Stimulated activated CD4-positive, alpha-beta T cell treated with anti-CD3 and anti-CD28 coated beads, Interleukin-4, amount 100 ng/mL, for 48 hours (primary cell): ENCODE measurements at regions not wholly inside any gene's neighbourhood (a gene's known extent, or its start where the extent isn't known, plus 50 kb on each side); places are given as distances from the start of the nearest gene placed in this dataset.

ENCODE experiments used
- DNase-seq, 2 donors: peaks; one replicate each; pipeline ENCODE4 v3.0.0-alpha.2; 2020; ENCODE audit warnings: low read depth in 2 of 2

DNA sequence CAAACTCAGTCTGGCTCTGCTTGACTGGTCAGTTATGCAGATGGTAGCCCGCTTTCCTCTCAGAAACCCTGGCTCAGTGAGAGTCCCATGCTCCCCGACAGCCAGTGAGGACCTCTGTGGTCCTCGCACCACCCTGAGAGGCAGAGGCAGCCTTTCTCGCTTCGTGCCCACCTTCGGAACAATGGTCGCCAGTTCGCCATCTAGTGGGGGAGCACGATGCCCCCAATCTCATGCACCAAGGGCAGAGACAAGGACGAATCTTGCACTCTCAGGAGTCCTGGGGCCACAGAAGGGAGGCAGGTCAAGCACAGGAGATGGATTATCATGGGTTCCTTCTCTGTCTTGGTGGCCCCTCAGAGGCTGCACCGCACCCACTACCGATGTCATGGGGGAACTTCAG is 75.2 kb downstream of the RHCG start:
- no peak for DNase-seq

DNA sequence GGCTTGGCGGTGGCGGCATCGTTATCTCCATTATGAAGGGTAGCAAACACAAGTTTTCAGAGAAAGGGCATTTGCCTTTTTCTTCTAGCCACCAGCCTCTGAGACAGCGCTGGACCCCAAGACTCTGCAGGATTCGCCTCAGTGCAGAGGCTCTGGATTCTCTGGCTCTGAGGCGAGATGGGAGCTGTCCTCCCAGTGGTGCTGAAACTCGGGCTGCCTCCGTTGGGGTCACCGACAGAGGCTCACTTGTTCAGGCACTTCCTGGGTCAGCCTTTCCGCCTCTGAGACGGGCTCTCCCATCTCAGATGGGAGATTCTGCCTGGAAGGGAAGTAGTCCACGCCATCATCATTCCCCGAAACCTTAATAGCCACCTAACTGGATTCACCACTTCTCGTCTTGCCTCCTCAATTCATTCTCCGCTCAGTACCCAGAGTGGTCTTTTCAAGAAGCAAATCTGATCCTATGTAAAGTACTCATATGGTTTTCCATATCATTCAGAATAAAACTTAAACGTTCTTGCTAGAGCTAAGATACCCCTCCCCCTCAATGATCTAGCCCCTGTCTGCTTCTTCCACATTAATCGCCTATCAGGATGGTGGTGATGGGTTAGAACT is 76.9 kb downstream of the RHCG start:
- peak in 1 of 2 donors; percentile 38 for DNase-seq

DNA sequence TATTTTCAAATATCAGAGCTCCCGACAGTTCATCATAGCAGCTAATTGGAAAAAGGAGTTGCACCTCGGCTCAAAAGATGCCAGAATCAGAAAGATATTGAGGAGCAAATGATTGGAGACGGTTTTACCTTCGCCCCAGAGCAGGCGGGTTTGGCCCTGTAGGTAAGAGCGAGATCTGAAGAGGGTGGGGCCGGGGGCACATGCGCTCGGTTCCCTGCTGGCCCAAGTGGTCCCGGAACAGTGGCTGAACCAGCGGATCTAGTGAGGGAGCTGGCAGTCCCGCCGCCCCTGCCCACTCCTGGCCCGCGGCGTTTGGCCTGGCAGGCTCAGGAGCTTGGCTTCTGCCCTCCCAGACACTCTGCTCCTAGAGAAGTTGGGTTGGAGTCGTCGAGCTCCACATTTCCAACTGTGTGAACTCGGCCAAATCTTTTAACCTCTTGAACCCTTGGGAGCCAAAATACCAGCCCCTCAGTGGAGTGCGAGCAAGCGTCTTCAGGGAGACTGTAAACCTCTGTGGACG is 79.1 kb downstream of the RHCG start:
- no peak for DNase-seq

DNA sequence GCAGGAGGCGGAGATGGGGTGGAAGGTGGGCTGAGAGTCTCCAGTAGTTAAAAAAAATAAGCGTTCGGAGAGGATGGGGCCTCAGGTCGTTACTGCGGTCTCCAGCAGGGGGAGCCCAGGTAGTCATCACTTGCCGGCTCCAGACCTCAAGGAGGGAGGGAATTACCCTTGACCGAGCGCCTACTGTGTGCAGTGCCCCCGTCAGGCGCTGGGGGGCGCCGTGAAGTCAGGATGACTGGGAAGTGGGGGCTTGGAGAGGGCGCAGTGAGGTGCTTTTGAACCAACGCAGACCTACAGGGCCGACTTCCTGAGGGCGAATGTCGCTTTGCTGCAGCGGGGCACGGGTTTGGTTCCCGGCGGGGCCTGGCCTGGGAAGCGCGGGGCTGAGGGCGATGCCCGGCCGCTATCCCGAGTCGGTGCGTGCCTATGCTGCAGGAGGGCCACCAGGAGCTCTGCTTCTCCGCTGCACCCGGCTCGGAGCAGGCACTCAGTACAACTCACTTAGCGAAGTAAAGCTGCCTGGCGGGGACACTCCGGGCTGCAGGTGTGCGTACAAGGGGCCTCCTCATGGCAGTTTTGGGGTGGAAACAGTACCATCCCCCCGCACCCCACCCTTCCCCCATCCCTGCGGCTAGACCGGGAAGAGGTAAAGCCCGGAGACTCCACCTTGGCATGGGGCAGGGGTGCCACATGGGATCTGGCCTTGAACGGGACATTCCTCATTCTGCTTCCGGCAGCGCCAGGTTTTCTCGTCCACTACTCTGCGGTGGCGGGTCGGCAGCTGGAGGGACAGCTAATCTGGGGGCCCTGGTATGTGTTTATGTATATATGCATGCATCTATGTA is 79.8 kb downstream of the RHCG start:
- DNase-seq = peak; percentile 73 to 80

DNA sequence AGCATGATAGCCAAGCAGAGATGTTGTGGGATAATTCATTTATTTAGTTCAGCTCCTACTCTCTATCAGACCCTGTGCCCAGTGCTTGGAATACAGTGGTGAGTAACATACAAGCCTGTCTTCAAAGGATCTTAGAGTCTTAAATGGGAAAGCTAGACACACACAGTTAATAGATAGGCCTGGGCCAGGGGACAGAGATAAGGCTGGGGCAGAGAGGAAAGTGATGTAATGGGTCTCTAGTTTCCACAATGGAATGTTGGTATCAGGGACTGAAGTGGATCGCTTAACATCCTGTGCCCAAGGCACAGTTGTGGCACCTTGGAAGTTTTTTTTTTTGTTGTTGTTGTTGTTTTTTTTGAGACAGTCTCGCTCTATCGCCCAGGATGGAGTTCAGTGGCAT is 79.9 kb upstream of the POLG start:
- DNase-seq = no peak

DNA sequence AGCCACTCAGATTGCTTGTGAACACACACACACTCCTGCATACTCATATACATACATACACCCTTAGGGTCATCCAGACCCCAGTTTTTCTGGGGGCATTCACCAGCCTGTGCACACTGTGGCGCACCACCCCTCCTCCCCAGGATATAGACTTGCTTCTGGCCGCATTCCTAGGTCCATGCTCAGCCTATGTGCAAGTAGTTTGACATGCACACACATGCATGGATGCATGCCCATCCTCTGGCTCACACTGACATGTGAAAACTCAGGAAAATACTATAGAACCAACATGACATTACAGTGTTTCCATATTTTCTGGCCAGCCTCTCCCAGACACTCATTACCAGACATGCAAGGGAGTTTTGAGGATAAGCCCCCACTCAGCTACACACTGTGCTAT is 79.3 kb upstream of the POLG start:
- DNase-seq = no peak

DNA sequence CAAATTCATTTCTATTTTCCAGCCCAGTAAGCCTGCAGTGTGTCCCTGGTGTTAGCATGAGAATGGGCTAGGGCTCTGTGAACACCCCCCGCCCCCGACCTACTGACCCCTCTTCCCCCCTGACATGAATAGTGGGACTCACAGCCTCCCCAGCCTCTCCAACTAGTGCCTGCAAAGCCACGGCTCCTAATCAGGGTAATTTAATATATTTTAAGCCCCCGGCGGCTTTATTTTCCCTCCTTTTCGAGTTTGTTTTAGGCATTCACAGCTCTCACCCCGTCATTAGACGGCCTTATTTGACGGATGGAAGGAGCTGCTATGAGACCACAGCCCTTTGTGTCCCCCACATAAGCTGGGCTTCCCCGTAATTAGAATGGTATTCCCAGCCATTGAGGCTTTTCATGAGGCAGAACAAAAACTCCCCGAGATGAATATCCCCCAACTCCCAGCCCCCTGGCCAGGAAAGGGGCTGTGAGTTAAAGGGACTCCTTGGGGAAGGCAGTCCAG is 78.3 kb upstream of the POLG start:
- DNase-seq = no peak

DNA sequence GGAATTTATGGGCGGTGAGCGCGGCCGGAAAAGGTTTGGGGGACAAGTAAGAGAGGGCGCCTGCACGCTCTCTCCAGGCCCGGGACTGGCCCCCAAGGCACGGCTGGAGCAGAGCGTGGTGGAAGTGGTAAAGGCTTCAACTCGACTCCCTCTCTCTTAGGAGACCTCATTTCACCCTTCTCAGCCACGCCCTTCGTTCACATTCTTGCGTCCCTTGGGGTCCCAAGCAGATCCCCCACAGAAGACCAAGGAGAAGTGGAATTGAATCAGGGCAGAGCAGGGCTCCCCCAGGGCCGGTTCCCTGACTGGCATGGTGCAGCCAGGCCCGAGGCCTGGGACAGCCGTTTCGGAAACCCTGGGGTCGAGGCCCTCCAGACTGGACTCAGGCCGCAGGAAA is 75.4 kb upstream of the POLG start:
- DNase-seq = no peak

DNA sequence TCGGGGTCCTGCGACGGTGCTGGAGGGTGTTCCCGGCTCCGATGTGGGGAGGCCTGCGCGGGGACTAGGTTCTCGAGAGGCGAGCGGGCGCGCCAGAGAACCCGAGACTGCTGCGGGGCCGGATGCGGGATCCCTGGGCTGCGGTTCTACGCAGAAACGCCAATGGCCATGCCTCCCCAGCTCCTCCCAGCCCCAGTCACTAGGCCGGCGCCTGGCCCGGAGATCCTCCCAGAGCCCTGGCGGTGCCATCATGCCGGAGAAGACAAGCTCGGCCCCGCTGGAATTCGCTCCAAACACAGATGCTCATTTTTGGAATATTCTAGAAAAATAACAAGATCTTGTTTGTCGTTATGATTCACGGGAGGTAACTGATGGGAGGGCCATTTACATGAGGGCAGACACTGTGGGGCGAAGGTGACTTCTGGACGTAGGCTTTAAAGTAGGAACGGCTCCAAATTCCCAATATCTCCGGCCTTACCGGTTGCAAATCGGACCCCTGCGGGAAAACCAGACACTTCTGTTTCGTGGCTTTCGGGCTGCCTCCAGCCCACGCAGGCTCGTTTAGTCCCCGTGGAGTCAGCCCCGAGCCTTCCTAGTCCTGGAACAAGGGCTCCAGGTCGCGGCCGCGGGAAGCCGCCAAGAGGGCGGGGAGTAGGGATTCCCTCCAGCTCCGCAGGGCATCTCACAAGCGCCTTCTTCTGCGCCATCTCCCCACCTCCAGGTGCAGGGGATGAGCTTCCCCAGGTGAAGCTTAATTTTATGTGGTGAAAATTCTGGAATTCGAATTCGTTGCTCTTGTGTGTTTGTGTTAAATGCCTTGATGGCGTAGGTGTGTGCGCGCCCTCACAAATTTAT is 74.8 kb upstream of the POLG start:
- no peak for DNase-seq

DNA sequence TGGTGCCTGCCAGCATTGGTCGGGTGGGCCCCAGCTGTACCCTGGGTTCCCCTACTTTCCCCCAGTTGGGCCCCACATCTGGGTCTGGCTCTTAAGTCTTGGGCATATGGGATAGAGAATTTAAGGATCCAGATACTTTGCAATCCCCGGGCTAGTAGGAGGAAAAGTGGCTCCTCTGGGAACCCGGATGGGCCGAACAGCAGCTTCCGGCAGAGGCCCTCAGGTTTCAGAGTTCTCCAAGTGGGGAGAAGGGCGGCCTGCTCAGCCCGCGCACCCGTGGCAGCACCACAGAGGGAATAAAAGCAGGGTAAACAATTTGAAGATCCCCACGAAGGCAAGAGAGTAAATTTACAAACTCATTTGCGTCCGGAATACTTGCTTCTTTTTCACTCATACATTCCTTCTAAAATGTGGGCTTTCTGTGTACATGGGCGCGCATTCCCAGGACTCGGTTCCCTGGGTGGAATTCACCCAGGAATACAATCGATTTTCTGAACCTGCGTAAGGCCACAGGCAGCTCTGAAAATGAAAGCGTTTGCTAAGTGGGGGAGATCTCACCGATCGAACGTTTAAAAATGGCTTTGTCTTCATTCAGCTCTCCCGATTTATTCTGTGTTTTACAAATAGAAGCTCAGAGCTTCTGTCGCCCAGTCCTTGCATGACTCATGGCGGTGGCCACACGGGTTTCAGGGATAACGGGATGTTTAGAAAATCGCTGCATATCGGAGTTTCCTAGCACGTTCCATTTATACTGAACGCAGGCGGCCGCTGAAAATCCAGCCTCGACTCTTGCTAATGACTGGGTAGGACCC is 74.0 kb upstream of the POLG start:
- DNase-seq = no peak

DNA sequence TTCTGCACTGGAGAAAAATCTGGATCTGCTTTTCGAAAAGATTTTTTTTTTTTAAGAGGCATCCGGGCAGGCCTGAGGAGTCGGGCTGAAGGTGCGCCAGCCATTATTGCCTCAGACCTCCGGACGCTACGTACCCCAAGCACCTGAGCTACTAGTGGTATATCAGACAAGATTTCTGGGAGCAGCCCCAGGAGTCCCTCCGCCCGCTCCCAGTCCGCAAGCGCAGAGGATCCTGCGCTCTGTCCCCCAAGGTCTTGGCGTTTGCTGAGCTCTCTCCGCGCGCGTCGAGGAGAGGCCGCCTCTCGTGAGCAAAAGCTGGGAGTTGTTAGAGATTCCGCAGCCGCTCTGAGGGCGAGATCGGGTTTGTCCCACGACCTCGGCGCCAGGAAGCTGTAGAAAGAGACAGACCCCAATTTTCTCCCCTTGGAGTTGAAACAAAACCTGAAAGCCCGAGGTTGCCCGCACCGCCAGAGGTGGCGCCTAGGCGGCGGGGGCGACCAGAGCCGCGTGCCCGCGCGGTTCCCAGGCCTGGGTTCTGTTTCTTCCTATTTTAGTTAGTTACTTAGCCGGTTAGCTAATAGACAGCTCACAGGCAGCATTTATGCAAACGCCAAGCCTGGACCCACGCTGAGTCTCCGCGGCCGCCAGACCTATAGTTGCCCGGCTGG is 72.5 kb upstream of the POLG start:
- DNase-seq = no peak

DNA sequence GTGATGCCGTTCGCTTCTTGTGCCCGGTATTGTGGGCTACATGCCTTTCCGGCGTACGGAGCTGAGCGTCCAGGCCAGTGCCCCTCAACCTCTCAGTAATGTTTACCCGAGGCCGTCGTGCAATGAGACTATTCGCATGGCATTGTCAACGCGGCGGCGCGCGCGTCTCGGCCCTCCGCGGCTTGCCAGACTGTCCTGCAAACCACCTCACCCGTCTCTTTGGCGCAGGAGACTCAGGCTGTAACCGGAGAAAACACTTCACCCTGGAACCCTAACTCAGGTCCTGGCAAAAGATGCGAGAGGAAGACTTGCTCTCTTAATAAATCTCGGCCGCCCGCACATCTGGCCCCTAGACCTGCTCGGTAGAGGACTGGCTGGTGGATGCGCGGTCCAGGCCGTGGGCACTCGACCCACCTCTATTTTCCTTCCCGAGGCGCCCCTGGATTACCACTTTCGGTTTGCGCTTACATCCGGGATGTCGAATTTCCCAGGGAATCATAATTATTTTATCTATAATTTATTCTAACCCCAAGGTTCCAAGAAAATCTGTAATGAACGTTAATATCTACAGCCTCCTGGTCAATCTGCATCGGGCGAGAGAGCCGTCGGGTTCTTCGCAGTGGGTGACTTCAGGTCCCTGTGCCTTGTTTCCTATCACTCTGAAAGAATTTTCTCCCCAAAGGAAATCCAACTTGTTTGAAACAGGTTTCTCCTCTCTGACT is 71.8 kb upstream of the POLG start:
- DNase-seq = no peak

DNA sequence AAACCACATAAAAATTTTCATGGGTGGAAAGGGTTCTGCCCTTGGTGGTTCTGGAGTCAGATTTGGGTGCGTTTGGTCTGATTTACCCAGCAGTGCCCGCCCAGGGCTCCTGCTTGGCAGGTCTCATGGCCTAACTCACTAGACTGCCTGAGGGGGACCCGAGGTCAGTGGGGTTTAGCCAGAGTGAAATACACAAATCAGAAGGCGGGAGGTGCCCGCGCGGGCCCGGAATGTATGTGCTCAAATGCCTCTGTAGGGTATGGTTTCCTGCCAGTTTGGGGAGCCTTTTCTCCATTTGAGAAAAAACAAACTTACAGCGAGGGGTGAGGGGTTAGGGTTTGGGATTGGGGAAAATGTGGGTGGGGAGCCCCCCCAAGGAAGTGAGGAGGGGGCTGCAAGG is 70.9 kb upstream of the POLG start:
- no peak for DNase-seq

DNA sequence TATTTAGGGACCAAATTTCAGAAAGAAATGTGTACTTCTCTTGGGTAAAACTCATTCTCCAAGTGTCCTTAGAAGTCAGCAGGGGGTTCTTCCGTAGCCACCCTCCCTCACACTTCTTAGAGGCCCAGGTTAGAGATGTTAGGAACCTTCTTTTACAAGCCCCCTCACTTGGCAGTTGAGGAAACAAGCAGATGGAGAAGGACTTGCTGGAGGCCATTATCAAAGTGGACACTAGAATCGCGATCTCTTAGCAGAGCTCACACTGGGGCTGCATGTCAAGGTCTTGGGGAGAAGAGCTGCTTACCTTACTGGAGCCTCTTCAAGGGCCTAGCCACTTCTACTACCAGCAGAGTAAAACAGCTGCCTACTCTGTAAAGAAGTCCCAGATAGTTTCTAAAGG is 69.4 kb upstream of the POLG start:
- no peak for DNase-seq

DNA sequence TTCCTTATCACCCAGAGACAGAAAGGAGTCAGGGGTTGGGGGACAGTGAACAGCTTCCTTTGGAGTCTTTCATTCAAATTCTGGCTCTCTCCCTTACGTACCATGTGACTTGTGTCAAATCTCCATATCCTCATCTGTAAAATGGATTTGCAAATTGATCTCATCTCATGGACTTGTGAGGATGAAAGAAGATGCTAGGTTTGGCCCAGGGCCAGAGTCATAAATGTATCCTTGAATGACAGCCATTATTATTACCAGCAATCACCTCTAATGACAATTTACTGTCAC is 67.8 kb upstream of the POLG start:
- no peak for DNase-seq

DNA sequence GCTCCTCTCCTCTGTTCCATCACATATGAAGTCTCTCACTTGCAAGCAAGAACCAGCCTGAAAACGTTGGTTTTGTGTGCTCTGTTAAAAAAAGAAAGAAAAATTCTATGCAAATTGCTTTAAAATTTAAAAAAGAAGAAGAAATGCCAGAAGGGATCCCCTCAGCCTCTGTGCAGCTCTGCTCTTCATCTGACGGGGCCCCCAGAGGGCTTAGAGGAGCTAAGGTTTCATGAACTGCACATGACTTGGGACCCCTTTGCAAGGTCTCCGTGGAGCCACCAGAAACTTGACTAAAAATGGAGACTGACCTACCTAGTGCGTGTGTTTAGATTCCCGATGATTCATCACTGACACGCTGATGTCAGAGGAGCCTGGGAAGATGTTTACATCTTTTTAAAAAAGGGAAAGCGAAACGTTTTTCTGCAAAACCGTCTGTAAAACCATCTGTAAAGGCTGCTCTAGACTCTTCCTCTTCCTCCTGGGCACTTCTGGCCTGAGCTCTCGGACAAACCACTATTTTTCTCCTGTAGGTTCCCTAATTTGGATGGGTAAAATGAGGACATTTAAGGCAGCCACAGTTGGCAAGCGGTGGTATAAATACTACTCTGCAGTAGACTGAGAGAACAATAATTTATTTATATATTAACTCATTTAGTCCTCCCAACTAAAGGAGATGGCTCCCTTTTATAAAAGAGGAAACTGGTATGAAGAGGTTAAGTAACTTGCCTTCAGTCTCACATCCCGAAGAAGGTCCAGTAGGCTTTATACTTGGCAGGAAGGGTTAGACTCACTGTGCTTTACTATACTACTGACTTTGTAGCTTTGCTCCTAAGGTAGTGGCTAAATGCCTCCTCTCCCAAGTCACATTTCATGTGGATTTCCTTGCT is 67.2 kb upstream of the POLG start:
- DNase-seq = no peak

DNA sequence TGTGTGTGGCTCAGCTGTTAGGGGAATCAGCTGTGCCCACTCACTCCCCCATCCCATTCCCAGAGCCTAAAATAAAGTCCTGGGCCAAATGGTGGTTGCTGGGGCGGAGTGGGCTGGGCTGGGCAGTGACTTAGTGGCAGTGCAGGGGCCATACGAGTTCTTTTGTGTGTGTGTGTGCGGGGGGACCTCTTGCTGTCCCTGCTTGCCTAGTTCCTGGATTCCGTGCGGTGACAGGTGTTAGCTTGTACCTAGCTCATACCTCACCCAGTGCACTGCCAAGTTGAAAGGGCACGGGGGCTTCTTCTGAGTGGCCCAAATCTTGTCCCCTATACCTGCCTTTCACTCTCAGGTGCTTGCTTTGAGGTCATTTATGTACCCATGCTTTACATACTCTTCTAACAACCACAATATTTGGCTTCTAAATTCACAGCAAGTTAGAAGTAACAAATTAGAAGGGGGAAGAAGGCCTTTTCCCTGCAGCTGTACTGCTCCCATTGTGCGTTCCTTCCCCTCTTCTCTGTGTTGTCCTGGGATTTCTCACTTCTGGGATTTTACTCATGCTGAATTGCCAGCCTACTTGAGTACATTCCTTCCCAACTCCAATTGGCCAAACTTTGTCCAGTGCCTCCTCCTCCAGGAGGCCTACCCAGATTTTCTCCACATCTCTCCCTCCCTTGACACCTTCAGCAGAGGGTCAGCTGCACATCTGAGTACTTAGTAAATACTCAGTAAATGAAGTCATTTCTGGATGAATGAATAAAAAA is 66.3 kb upstream of the POLG start:
- no peak for DNase-seq

DNA sequence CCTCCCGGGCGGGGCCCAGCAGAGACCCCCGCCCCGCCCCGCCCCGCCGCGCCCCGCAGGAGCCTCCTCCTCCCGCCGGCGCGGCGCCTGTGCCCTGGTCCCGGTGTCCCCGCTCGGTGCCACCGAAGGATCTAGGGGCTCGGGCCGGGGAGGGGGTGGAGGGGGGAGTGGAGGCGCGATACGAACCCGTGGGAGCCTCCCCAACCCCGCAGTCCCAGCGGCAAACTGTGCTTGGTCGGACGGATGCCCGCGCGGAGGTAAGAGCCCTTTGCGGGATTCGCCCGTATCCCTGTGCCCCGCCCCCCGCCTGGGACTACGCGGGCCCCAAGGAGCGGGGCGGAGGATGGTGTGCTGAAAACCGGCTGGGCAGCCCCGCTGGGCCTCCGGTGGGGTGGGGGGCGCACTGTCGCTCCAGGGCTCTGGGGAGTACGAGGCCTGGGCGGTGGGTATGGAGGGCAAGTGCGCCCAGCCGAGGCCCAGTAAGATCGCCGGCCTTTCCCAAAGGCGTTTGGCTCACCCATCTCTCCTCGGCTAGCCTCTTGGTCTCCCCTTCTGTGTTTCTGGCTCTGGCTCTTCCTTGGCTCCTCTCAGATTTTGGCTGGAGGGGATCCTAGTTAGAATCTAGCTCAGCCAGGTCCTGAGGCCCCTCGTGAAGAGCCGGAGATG is 65.6 kb upstream of the POLG start:
- DNase-seq = no peak
